WTC11 (cell line): ENCODE measurements at regions not wholly inside any gene's neighbourhood (a gene's known extent, or its start where the extent isn't known, plus 50 kb on each side); places are given as distances from the start of the nearest gene placed in this dataset.

Experiments
- ATF6 ChIP-seq: sonication (generic); formaldehyde crosslinking; IDR thresholded peaks from 2 replicates; pipeline ENCODE4 v1.8.1; 2023; ENCODE audit warnings: mild to moderate bottlenecking, missing genetic modification reagents
- CREM ChIP-seq: sonication (generic); formaldehyde crosslinking; IDR thresholded peaks from 2 replicates; pipeline ENCODE4 v1.8.1; 2022; ENCODE audit warnings: mild to moderate bottlenecking, missing genetic modification reagents, moderate library complexity
- CTCF ChIP-seq: fragments of 200-600 bp; IDR thresholded peaks from 2 replicates; pipeline ENCODE4 v1.8.0; 2022; ENCODE audit warnings: antibody characterized with exemption
- E2F1 ChIP-seq: sonication (generic); formaldehyde crosslinking; IDR thresholded peaks from 2 replicates; pipeline ENCODE4 v1.8.0; 2022; ENCODE audit warnings: mild to moderate bottlenecking, missing genetic modification reagents
- IRF1 ChIP-seq: sonication (generic); formaldehyde crosslinking; IDR thresholded peaks from 2 replicates; pipeline ENCODE4 v1.8.0; 2023; ENCODE audit warnings: missing genetic modification reagents
- JAZF1 ChIP-seq: fragments of 250-450 bp; sonication (Bioruptor Pico); IDR thresholded peaks from 2 replicates; pipeline ENCODE4 v1.9.0; 2021; ENCODE audit warnings: moderate library complexity, mild to moderate bottlenecking, inconsistent platforms
- JUN ChIP-seq: sonication (generic); formaldehyde crosslinking; IDR thresholded peaks from 2 replicates; pipeline ENCODE4 v1.8.0; 2023; ENCODE audit warnings: mild to moderate bottlenecking, missing genetic modification reagents
- NFYB ChIP-seq: sonication (generic); formaldehyde crosslinking; conservative IDR thresholded peaks from 2 replicates; pipeline ENCODE4 v1.8.0; 2022; ENCODE audit warnings: low read depth, missing genetic modification reagents
- RELA ChIP-seq: sonication (generic); formaldehyde crosslinking; IDR thresholded peaks from 2 replicates; pipeline ENCODE4 v1.8.1; 2022; ENCODE audit warnings: missing genetic modification reagents, mild to moderate bottlenecking, borderline replicate concordance
- SP1 ChIP-seq: sonication (generic); formaldehyde crosslinking; conservative IDR thresholded peaks from 2 replicates; pipeline ENCODE4 v1.8.1; 2022; ENCODE audit warnings: missing genetic modification reagents
- ZNF138 ChIP-seq: sonication (generic); formaldehyde crosslinking; conservative IDR thresholded peaks from 2 replicates; pipeline ENCODE4 v1.8.1; 2022; ENCODE audit warnings: mild to moderate bottlenecking, moderate library complexity, missing genetic modification reagents
- ZNF232 ChIP-seq: sonication (generic); formaldehyde crosslinking; IDR thresholded peaks from 2 replicates; pipeline ENCODE4 v1.8.0; 2022; ENCODE audit warnings: mild to moderate bottlenecking, missing genetic modification reagents

DNA sequence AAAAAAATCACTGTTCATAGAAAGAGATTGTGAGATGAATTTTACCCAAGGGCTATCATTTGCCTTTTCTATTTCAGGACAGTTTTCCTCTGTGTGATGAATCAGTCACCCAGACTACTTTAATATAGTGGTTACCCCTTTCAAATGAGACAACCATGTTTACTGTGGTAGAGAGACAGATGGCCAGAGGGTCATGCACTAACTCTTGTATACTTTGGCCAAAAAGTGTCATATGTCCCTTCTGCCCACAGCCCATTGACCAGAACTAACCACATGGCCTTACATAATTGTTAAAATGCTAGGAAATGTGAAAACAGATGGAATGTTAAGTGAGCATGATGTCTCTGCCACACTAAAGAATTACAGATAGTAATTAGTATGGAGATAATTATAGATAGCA lies 498.7 kb downstream of the DACH1 start:
- no peak for TF ChIP-seq IRF1 (CRISPR knock-in tag)
- no peak for TF ChIP-seq ZNF232 (CRISPR knock-in tag)
- TF ChIP-seq CTCF = no peak
- no peak for TF ChIP-seq SP1
- no peak for TF ChIP-seq JUN (CRISPR knock-in tag)
- TF ChIP-seq ATF6 (CRISPR knock-in tag) = no peak
- TF ChIP-seq NFYB (CRISPR knock-in tag) = no peak
- no peak for TF ChIP-seq CREM (CRISPR knock-in tag)
- no peak for TF ChIP-seq JAZF1
- TF ChIP-seq RELA (CRISPR knock-in tag) = no peak
- no peak for TF ChIP-seq ZNF138 (CRISPR knock-in tag)
- TF ChIP-seq E2F1 (CRISPR knock-in tag) = no peak
